SIG-M5 treated with dmso at 0.1 percent for 504 hours (cell line): ENCODE measurements at regions not wholly inside any gene's neighbourhood (a gene's known extent, or its start where the extent isn't known, plus 50 kb on each side); places are given as distances from the start of the nearest gene placed in this dataset.
"Not testable (repeated sequence)": the region's sequence is repeated elsewhere in the genome, so short reads cannot be mapped to it uniquely, and the experiment has no call there.

Experiments
- DNase-seq: peaks from one replicate; lab custom pipeline; 2025; ENCODE audit not compliant: unreplicated experiment; lab: John Stamatoyannopoulos, UW

DNA sequence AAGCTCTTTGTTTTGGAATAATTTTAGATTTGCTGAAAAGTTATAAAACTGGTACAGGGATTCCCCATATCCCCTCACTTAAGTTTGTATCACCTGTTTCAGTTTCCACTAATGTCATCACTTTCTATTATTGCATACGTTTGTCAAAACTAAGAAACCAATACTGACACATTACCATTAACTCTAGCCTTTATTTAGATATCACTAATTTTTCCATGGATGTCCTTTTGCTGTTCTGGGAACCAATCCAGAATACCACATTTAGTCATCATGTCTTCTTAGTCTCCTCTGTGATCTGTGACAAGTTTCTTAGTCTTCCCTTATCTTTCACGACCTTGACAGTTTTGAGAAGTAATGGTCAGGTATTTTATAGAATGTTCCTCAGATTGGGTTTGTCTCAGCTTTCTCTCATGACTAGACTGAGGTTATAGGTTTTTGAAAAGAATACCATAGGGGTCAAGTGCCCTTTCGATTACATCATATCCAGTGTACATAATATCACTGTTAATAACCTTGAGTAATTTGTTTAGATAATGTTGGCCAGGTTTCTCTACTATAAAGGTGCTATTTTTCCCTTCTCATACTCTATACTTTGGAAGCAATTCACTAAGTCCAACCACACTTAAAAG lies 51.9 kb upstream of the NMUR2 start:
- DNase-seq = no peak

- DNase-seq = no peak
Measured at GRCh38 chr5:152462021-152462721, 57.1 kb upstream of the NMUR2 start.

GRCh38 chr5:152464048-152464447 lies 59.0 kb upstream of the NMUR2 start:
- DNase-seq = no peak

DNA sequence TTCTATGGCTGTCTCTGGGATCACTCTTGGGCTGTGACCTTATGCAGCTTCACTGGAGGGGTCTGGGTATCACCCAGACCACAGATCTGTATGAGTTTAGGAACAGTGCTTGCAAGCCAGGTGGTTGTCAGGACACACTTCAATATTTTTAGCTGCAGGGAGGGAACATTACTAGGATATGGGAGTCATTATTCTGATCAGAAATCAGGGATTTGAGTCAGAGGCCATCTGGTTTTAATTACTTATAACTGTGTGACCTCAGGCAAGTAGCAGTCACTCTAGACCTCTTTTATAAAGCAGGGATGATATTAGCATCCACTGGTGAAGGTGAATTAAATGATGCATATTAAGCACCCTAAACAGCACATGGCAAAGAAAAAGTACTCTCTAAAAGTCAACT lies 60.1 kb upstream of the NMUR2 start:
- DNase-seq = no peak

DNA sequence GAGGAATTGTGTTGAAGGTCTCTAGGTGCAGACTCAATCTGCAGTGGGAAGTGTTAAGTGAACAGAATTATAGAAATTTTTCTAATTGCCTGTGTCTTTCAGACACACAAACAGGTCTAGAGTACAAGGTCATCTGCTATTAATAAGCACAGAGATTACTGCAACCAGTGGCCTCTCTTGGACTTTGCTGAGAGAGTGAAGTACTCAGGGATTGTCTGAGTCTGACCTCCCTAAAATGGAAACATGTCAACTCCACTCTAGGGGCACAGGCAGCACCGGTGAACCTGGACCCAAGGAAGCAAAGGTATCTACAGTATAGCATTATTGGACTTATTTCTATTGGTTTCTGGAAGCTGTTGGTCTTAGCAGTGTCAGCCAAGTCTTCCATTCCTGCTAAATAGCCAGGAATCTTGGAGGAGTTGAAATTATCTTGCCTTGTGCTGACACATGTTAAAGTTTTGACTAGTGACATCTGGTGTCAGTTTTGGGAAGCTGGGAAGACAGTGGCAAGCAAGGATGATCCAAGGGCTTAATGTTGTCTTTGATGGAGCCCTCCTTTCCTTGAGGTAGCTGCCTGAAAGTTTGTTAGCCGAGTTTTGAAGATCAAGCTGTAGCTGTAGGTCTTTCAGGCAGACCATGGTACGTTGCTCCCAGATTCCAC lies 61.1 kb upstream of the NMUR2 start:
- no peak for DNase-seq

- DNase-seq = no peak
Measured at GRCh38 chr5:152470167-152470566, 65.1 kb upstream of the NMUR2 start.

GRCh38 chr5:152472083-152472482 lies 67.0 kb upstream of the NMUR2 start:
- no peak for DNase-seq

DNA sequence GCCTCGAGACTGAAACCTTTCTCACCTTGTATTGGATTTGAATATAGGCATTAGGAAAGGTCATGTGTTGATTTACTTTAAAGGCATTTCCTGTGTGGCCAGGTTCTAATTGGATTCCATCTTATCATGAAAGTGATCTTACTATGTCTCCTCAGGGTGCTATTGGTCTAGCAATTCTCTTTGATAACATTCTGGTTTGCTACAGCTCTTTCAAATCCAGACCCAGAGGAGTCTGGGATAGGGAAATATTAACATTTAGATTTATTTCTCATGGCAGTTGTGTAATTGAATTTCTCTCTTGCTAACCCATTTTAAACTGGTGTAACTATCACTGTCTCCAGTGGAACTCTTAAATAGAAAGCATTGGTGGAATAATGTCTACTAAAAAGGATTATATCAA lies 69.9 kb upstream of the NMUR2 start:
- DNase-seq = no peak

- no peak for DNase-seq
Measured at GRCh38 chr5:152477536-152477935, 72.5 kb upstream of the NMUR2 start.

GRCh38 chr5:152479866-152480265 lies 74.8 kb upstream of the NMUR2 start:
- not testable (repeated sequence) for DNase-seq

- not testable (repeated sequence) for DNase-seq
Measured at GRCh38 chr5:152480677-152481076, 75.6 kb upstream of the NMUR2 start.

DNA sequence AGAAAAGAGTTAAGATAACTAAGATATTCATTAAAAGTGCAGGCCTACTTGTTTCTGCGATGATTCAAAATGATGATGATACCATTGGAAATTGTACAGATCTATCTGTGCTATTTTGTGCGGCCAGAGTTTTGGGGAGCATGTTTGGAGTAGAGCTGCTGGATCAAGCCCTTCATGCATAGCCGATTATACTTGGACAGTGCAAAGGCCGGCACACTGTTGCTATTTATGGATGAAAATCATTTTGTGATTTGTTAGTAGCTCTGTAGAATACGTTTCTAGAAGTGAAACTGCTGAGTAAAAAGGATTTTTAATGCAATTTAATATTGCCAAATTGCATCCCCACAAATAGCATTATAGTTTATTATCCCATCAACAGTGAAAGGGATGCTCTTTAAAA lies 82.1 kb upstream of the NMUR2 start:
- no peak for DNase-seq

DNA sequence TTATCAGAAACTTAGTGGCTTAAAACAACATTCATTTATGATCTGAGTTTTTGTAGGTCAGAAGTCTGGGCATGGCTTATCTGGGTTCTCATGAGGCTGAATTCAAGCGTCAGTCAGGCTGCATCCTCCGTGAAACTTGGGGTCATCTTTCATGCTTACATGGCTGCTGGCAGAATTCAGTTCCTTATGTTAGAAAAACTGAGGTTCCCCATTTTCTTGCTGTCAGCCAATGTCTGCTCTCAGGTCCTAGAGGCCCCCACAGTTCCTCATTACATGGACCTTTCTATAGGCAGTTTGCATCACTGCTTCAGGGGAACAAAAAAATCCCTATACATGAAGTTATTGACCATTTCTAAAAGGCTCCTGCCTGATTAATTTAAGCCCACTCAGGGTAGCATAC lies 83.8 kb upstream of the NMUR2 start:
- no peak for DNase-seq

DNA sequence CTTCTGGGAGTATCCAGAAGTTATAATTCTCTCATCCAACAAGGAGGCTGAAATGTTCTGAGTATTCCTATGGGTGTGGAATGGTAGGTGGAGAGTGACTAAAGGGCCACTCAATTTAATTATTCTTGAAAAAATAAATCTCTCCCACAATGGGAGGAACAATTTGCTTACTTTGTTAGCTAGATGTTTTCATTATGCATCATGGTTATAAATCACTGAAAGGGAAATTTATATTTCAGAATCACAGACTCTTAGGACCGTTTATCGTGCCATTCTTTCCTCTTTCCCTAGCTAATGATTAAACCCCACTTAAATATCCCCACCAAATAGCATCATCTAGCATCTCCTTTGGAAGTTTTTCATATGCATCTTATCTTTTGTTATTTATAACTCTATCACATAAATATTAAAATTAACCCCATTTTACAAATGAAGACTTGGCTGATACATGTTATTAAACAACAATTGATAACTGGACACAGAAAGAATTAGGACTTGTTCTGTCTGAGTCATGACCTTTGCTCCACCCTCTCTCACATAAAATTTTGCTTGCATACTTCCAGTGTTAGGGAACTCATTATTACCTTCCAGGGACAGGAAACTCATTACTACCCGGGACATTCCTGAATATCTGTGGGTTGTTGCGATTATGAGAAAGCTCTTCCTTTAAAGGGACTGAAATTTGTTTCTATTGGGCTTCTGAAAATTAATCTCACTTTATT lies 94.9 kb upstream of the NMUR2 start:
- no peak for DNase-seq

DNA sequence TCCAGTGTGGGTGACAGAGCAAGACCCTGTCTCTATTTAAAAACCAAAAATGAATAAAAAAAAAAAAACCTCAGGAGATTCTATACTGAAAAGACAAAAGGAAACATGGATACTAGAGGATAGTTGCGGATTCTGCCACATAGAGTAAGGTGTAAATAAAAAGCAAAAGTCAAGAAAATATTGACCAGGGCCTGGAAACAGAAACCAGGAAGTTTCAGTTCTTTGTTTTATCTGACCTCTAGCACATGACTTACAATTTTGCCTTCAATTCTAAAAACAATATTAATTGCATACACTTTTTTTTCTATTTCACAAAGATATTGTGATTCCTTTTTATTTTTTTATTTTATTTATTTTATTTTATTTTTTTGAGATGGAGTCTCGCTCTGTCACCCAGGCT lies 96.2 kb upstream of the NMUR2 start:
- no peak for DNase-seq

- no peak for DNase-seq
Measured at GRCh38 chr5:152503206-152503605, 98.1 kb upstream of the NMUR2 start.

GRCh38 chr5:152505442-152506042 lies 100.5 kb upstream of the NMUR2 start:
- peak; percentile 75 for DNase-seq

DNA sequence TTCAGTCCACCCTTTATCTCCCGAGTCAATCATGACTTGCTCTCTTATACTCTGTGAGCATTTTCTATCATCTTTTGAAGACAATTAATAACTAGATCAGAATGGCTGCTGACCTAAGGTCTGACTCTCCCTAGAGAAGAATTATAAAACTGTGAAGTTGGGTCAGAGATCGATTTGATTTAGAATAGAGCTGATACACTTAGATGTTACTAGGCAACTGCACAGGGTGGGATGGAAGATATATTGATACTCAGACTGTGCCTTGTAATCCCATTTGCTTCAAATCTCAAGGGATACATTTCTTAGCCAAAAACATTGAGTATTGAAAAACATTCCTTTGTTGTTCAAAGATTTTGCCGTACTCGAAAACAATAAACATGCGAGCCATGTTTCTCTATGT lies 106.0 kb upstream of the NMUR2 start:
- no peak for DNase-seq

- DNase-seq = no peak
Measured at GRCh38 chr5:152511531-152512132, 106.6 kb upstream of the NMUR2 start.

DNA sequence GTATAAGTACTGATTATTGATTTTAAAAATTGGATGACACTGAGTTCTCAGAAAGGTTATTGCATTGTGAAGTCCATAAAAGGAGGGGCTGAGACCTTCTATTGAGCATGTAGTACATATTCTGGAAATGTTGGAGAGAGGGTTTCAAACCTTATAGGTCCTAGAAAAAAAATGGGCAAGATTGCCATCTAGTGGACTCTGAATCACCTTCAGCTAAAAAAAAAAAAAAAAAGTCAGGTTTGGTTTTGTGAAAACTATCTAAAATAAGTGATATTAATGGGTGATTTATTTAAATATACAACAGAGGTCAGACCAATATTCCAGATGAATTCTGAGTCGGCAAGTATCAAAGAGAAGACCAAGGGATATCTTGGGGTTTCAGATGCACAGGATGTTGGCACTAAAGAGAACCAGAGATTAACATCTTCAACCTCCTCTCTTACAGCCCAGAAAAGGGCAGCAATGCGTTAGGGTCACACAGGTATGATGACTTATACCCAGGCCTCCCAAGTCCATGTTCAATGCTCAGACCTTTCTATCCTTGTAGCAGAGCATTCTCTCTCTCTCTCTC lies 109.8 kb upstream of the NMUR2 start:
- DNase-seq = peak; percentile 31

GRCh38 chr5:152523964-152524363 lies 118.9 kb upstream of the NMUR2 start:
- DNase-seq = no peak
